ENCODE measurements at regions not wholly inside any gene's neighbourhood (a gene's known extent, or its start where the extent isn't known, plus 50 kb on each side); places are given as distances from the start of the nearest gene placed in this dataset.

- no peak for DNase-seq (ENCODE audit: low read depth in 4 of 4, low spot score in 3 of 4)
Measured at GRCh38 chr1:71269179-71269578, 188.3 kb upstream of the ZRANB2 start.

GRCh38 chr1:71267220-71267619, 186.4 kb upstream of the ZRANB2 start:
- DNase-seq (ENCODE audit: low read depth in 4 of 4, low spot score in 3 of 4) = no peak

- DNase-seq (ENCODE audit: low read depth in 4 of 4, low spot score in 3 of 4) = no peak
Measured at GRCh38 chr1:71264039-71264438, 183.2 kb upstream of the ZRANB2 start.

- DNase-seq (ENCODE audit: low read depth in 4 of 4, low spot score in 3 of 4) = no peak
Measured at GRCh38 chr1:71262970-71263369, 182.1 kb upstream of the ZRANB2 start.

DNA sequence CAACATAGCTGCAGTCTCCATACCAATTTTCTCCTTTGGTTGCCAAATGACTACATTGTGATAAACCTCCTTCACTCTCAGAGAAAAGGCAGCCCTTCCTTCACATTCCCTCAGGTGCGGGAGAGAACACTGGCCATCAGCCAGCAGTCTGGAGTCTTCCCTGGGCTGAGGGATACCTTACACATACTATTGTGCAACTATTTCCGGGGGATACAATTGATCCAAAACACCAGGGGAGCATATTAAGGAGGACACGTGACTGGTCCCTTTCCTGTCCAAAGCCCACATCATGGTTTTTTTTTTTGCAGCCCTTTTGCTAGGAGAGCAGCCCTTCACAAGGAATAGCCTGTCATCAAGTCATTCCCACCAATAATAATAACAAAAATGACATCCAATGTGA, 172.1 kb upstream of the ZRANB2 start:
- DNase-seq (ENCODE audit: low read depth in 4 of 4, low spot score in 3 of 4) = no peak

GRCh38 chr1:71245246-71245645, 164.4 kb upstream of the ZRANB2 start:
- DNase-seq (ENCODE audit: low read depth in 4 of 4, low spot score in 3 of 4) = no peak

DNA sequence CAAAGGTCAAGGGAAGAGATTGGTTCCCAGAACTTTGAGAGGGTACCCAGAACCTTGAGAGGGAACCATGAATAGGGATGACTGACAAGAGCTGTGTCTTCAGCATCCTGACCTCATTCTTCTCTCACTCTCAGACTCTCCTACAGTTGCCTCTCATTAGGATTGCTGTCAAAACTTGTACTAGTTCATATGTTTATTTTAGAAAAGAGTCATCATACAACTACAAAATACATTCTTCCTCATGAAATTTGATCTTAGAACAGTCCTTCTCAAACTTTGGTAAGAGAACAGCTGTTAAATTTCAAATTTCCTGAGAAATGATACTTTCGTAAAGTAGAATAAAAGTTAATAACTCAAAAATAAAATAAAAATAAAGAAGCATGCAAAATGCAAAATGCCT, 161.4 kb upstream of the ZRANB2 start:
- DNase-seq (ENCODE audit: low read depth in 4 of 4, low spot score in 3 of 4) = no peak

DNA sequence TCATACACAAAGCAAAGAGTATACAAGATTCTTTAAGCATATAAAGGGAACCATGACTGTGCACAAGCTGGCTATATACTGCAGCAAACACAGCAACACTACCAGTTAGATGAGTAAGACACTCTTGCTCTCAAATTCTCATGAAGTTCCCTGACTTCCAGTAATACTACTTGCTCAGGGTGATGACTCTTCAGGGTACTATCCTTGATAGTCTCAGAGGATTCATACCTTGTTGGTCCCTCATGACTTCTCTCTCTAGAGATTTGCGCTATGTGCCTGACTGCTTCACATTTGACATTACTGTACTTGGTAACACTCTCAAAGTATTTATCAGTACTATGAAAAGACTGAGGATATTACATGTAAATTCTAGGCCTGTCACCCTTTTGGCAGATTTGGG, 159.8 kb upstream of the ZRANB2 start:
- DNase-seq (ENCODE audit: low read depth in 4 of 4, low spot score in 3 of 4) = no peak

DNA sequence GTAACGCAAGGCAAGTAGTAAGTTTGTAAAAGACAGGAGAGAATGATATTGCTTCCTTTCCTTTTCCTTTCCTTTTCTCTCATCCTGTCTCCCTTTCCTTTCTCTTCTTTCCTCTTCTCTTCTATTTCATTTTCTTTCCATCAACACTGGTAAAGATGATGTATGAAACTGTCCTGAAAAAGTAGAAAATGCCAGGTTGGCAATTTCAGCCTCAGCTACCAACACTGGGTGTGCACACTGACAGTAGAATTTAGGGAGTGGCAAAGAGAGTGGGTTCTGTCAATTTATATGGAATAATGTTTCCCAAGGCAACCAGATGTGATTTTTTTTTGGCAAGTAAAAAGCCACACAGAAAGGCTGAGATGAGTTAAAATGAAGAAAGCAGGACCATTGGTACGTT, 155.7 kb upstream of the ZRANB2 start:
- no peak for DNase-seq (ENCODE audit: low read depth in 4 of 4, low spot score in 3 of 4)

DNA sequence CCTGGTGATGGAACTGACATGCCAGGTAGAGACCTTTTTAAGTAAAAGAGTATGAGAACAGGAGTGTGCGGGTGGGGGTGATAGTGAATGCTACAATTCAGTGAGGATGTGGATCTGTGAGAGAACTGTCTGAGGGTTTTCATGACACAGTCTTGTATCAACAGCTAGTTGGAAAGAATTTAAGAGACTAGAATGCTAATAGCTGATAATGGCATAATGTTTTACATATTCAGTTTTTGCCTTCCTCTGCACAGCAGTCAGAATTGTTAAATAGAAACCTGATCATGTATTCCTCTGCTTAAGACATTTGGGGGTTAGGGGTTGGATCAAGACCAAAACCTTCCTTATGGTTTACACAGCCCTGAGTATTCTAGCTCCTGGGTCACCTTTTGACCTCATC, 152.8 kb upstream of the ZRANB2 start:
- no peak for DNase-seq (ENCODE audit: low read depth in 4 of 4, low spot score in 3 of 4)

- no peak for DNase-seq (ENCODE audit: low read depth in 4 of 4, low spot score in 3 of 4)
Measured at GRCh38 chr1:71232786-71233185, 152.0 kb upstream of the ZRANB2 start.

DNA sequence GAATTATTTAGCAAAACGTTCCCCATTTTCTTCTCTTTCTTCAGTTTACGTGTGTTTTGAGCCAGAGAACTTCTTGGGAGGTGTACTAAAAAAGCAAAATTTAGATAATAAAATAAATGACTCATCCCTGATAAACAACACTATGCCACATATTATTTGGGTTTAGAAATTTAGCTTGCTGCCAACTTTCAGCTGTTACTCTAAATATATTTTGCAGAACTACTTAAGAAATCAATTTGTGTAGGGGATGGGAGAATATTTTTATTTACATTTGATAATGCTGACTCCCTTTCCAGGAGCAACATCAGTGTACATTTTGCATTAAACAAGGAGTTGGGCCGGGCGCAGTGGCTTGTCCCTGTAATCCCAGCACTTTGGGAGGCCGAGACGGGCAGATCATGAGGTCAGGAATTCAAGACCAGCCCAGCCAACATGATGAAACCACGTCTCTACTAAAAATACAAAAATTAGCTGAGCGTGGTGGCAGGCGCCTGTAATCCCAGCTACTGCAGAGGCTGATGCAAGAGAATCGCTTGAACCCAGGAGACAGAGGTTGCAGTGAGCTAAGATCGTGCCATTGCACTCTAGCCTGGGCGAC, 151.4 kb upstream of the ZRANB2 start:
- DNase-seq (ENCODE audit: low read depth in 4 of 4, low spot score in 3 of 4) = no peak

DNA sequence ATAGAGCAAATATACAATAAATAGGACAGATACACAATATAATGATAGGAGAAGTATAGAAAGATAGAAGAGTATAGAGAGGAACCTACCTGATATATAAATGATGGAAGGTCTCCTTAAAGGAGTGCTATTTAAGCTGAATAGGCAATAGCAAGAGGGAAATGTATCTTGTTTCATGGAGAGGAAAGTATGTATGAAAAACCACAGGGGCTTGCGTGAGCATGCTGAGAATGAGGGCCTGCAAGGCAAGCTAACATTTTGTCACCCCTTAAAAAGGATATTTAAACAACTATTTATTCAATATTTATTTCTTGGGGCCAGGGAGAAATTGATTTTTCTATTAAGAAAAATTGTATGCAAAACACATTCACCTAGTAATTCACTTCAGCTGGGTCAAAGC, 150.9 kb upstream of the ZRANB2 start:
- no peak for DNase-seq (ENCODE audit: low read depth in 4 of 4, low spot score in 3 of 4)

DNA sequence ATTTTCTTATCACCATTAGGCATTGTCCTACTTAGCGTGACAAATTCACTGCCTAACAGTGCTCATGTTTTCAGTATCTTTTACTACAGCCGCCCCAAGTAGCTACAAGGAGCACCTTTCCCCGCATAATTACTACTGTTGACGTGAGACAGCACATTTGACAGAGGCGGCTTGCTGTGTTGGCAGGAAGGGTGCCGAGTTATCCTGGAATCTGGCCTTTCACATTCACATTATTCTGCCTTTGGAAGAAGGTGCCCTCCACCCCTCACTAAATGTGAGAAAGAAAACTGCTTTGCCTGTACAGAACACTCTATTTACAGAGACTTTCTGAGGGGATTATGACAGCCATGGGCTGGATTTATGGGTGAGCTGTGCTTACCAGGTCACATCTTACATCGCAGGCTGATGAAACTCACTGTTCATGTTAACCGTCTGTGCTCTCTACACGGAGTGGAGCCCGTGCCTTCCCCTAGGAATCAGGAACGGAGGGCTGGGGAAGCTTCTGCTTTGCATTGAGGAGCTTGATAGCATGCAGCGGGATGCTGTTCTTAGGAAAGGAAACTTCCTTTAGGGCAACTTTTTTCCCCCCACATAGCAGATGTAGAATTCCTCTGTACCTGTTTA, 148.0 kb upstream of the ZRANB2 start:
- no peak for DNase-seq (ENCODE audit: low read depth in 4 of 4, low spot score in 3 of 4)

GRCh38 chr1:71228241-71228640, 147.4 kb upstream of the ZRANB2 start:
- no peak for DNase-seq (ENCODE audit: low read depth in 4 of 4, low spot score in 3 of 4)

DNA sequence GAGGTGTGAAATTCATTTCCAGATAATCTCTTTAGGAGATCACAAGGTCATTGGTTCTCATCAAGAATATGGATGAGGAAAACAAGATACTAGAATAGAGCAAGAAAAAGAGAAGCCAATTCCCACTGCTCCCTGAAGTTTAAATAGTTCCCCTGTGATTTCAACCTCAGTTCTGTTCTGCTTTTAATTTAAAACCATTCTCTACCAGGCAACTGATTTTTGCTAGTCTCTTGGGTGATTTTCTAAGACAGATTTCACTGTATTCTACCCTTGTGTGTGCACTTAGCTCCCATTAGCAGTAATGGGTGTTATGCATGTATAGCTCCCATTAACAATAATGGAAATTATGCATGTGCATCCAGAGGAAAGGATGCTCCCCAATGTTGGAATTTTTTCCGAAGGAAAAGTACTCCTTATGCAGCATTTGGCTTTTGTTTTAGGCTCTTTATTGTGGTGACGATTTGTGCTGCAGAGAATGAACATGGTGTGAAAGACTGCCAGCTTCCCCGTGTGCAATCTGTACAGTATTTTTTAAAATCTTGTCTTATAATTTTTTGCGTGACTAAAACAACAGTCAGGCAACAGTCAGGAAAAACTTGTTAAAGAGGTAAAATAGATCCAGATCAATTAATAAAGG, 144.0 kb upstream of the ZRANB2 start:
- DNase-seq (ENCODE audit: low read depth in 4 of 4, low spot score in 3 of 4) = no peak

DNA sequence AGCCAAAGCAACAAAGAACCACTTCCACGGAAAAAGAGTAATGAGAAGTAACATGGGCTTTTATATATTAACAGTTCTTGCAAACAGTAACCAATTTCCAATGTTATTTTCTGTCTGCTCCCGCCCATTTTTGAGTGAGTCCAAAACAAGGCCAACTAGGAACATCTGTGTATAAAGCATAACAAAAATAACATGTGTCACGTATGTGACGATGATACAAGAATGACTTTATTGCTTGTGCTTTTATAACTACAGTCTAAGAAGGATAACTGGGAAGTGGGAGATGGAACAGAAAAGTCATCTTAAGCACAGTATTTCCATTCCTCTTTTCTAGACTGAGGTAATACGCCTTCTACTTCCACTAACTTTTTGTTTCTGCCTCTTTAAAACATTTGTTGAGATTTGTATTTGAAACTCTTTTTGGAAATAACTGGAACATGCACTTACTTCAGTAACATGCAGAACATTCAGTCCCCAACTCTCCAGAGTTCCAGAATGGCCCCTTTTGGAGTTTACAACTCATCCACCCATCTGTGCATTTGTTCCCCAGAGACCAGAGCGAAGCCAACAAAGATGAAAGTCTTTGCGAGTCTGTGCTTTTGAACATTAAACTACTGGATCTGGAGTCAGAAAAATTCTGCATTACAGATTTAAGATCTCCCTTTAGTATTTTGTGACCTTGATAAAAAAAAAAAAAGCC, 143.0 kb upstream of the ZRANB2 start:
- no peak for DNase-seq (ENCODE audit: low read depth in 4 of 4, low spot score in 3 of 4)

- DNase-seq (ENCODE audit: low read depth in 4 of 4, low spot score in 3 of 4) = no peak
Measured at GRCh38 chr1:71222668-71223067, 141.8 kb upstream of the ZRANB2 start.

DNA sequence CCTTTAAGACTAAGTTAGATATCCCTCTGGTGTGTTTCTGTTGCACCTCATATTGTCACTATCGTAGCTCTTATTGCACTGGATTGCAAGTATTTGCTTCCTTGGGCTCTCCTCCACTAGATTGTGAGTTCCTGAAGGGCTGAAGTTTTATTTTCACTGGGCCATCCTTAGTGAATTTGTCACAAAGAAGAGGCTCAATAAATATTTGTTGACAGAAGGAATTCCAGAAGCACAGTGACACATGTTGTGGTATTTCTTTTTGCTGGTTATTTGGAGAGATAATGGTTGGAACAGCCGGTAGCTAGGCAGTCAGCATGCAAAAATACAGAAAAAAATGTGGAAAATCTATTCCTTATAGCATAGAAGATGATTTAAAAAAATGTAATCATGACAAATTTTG, 129.9 kb upstream of the ZRANB2 start:
- DNase-seq (ENCODE audit: low read depth in 4 of 4, low spot score in 3 of 4) = no peak

DNA sequence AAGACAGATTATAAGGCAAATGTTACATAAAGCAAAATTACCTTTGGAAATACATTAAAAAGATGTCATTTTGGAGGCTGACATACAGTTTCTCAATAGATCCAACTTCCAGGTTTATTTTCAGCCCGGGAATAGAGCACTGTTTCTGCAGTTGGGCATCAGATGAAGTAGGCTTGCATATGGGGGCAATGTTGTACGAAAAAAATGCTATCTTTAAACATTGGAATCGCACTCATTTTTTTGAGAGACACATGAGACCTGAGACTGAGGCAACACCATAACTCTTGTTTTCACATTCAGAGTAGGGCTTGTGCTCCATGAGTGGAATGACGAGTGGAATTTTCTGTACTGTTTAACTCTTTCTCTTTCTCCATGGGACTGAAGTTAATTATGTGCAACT, 122.4 kb upstream of the ZRANB2 start:
- no peak for DNase-seq (ENCODE audit: low read depth in 4 of 4, low spot score in 3 of 4)

- no peak for DNase-seq (ENCODE audit: low read depth in 4 of 4, low spot score in 3 of 4)
Measured at GRCh38 chr1:71200503-71200902, 119.7 kb upstream of the ZRANB2 start.

DNA sequence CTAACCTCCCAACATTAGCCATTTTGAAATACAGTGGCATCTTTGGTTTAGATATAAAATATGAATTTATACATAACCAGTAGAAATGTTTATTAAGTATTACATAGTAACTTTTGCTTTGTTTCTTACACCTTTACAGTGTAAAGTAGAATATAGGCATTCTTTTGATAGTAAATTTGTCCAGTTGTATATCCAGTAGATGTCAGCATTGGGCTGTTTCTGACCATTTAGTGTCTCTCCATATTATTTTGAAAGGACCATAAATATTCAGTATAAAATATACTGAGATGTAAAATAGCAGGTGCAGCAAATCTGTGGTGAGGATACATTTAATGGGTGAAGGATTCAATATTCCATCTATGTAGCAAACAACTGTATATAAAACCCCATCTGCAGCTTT, 115.8 kb upstream of the ZRANB2 start:
- DNase-seq (ENCODE audit: low read depth in 4 of 4, low spot score in 3 of 4) = peak in 1 of 4 donors; percentile 4

All from right renal pelvis (tissue), 4 donors.